NB4 (cell line): ENCODE measurements at regions not wholly inside any gene's neighbourhood (a gene's known extent, or its start where the extent isn't known, plus 50 kb on each side); places are given as distances from the start of the nearest gene placed in this dataset.

Experiments used
- CTCF ChIP-seq: IDR thresholded peaks from one replicate; pipeline ENCODE4 v1.5.1; 2012; ENCODE audit warnings: low read depth, low read length
- MYC ChIP-seq: IDR thresholded peaks from 2 replicates; pipeline ENCODE4 v1.6.1; 2011; ENCODE audit warnings: low read depth, low read length
- POLR2A ChIP-seq: IDR thresholded peaks from 2 replicates; pipeline ENCODE4 v1.6.1; 2011; ENCODE audit warnings: mild to moderate bottlenecking; ENCODE audit not compliant: insufficient read length; ENCODE audit errors: extremely low read depth

GRCh38 chr16:17034477-17035252 lies 436.1 kb downstream of the XYLT1 start:
- TF ChIP-seq CTCF (no peak), POLR2A (no peak), MYC (no peak)
